SK-N-MC (cell line): ENCODE measurements at regions not wholly inside any gene's neighbourhood (a gene's known extent, or its start where the extent isn't known, plus 50 kb on each side); places are given as distances from the start of the nearest gene placed in this dataset.

Experiments used
- DNase-seq: peaks from one replicate; pipeline ENCODE4 v3.0.0-alpha.2; 2011; ENCODE audit warnings: low read depth, low spot score
- H3K27ac ChIP-seq: fragments of 200-600 bp; sonication (generic); 2 replicates; pipeline ENCODE4 v1.5.1; 2016; ENCODE audit warnings: mixed run types
- H3K36me3 ChIP-seq: fragments of 200-600 bp; sonication (generic); 2 replicates; pipeline ENCODE4 v1.6.1; 2017; ENCODE audit warnings: antibody characterized with exemption, low read length, mixed read lengths; ENCODE audit not compliant: insufficient read depth
- H3K4me3 ChIP-seq: fragments of 200-600 bp; sonication (generic); 2 replicates; pipeline ENCODE4 v1.5.1; 2016
- H3K9ac ChIP-seq: fragments of 200-600 bp; sonication (generic); 2 replicates; pipeline ENCODE4 v1.8.0; 2017; ENCODE audit warnings: mixed run types, mixed read lengths; ENCODE audit not compliant: insufficient read length
- H3K9me3 ChIP-seq: fragments of 200-600 bp; sonication (generic); 2 replicates; pipeline ENCODE4 v1.6.1; 2017; ENCODE audit warnings: low read depth, mild to moderate bottlenecking, antibody characterized with exemption, low read length, moderate library complexity, mixed read lengths
- EZH2 ChIP-seq: fragments of 200-600 bp; sonication (generic); IDR thresholded peaks from one replicate; pipeline ENCODE4 v1.6.1; 2017; ENCODE audit warnings: antibody characterized with exemption
- FOXP2 ChIP-seq: optimal IDR thresholded peaks from 2 replicates; pipeline ENCODE3; 2011; ENCODE audit warnings: mild to moderate bottlenecking, moderate library complexity; ENCODE audit not compliant: insufficient read depth; ENCODE audit errors: extremely low read length, control extremely low read depth
- POLR2AphosphoS5 ChIP-seq: IDR thresholded peaks from 2 replicates; pipeline ENCODE4 v1.6.1; 2012; ENCODE audit warnings: mild to moderate bottlenecking, low read depth, low read length, borderline replicate concordance

DNA sequence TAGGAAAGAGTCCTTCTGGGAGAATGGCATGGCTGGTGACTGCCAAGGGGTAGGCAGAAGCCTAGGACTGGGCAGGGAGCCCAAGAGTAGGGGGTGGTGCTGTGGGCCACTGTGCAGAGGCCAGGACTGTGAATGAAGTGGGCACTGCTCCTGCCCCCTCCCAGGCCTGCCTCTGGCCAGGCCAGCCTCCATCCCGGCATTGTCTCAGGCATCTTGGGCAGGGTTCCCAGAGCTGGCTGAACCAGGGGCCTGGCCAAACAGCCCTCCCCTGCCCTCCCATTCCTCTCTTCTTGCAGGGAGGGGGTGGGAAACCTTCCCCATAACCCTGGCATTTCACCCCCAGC, 81.6 kb downstream of the MRPL14 start:
- no peak overlapping the region for H3K4me3 ChIP-seq
- DNase-seq, result no peak
- no peak for TF ChIP-seq FOXP2
- no peak for TF ChIP-seq EZH2
- no peak for TF ChIP-seq POLR2AphosphoS5
- no peak overlapping the region for H3K9ac ChIP-seq
- no peak overlapping the region for H3K27ac ChIP-seq
- H3K36me3 ChIP-seq, result no peaks in the 10 kb centered on the region
- H3K9me3 ChIP-seq, result no peaks in the 10 kb centered on the region

DNA sequence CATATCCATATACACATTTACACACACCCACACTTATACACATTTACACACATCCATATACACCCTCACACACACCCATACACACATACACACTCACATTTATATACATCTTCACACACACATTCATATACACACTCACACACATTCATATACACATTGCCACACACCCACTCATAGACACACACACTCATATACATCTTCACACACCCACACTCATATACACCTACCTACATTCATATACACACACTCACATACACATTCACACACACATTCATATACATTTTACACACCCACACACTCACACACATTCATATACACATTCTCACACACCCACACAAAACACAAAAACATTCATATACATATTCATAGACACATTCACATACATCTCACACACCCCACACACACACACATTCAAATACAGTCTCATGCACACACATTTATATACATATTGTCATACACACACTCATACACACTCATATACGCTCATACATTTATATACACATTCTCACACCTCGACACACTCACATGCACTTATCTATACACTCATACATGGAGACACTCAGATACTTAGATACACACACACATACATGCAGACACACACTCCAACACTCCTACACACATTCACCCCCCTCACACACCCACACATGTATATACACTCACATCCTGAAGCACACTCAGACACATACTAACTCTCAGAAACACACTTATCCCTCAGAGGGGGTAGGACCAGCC, 82.1 kb downstream of the MRPL14 start:
- H3K36me3 ChIP-seq, result no peaks in the 10 kb centered on the region
- no peak for DNase-seq
- H3K27ac ChIP-seq, result no peak overlapping the region
- H3K9ac ChIP-seq, result no peak overlapping the region
- no peak overlapping the region for H3K4me3 ChIP-seq
- TF ChIP-seq EZH2 (no peak), FOXP2 (no peak), POLR2AphosphoS5 (no peak)
- H3K9me3 ChIP-seq, result no peaks in the 10 kb centered on the region

DNA sequence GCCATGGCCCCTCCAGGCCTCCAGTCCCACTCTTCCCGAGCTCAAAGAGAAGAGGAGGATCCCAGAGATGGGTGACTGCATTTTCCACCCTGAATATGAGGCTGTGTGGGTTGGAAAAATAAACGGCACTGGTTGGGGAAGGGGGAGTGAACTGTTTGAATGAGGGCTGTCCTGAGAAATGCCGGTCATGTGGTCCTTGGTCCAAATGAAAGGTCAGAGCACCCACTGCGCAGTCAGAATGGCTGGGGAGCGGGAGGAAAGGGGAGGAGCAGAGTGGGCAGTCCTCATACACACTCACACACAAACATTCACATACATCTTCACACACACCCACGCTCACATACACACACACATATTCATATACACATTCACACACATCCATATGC, 83.1 kb downstream of the MRPL14 start:
- Histone ChIP-seq H3K9ac (peak overlapping the region; percentile 14), H3K9me3 (no peaks in the 10 kb centered on the region), H3K27ac (peak overlapping the region; percentile 91), H3K4me3 (no peak overlapping the region), H3K36me3 (no peaks in the 10 kb centered on the region)
- TF ChIP-seq FOXP2 (no peak), POLR2AphosphoS5 (no peak), EZH2 (no peak)
- no peak for DNase-seq

DNA sequence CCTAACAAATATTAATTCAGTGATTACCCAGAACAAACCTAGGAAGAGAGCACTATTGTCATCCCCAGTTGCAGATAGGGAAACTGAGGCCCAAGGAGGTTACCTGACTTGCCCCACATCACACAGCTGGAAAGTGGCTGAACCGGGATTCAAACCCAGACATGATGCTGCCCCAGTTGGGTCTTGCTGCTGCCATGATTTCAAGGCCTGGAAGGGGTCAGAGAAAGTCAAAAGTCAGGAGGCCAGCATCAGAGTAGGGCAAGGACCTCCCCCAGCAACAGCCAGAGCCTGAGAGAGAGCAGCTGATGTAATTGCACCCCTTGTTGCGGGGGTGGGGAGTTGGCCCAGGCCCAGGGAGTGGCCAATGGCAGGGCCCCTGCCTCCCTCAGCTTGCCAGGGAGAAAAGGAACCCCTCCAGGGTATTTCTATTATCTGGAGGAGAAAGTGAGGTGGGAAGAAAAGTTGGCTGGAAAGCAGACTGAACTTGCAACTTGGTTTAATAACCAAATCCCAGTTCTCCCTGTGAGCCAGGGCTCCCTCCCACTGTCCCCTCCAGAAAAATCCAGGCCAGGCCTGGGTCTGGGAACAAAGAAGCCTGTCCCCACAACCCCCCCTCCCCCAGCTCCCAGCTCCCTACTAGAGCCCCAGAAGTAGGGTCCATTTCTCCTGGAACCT, 83.6 kb downstream of the MRPL14 start:
- Histone ChIP-seq H3K9me3 (no peaks in the 10 kb centered on the region), H3K9ac (peak overlapping the region; percentile 14), H3K36me3 (no peaks in the 10 kb centered on the region), H3K4me3 (no peak overlapping the region), H3K27ac (peak overlapping the region; percentile 91)
- DNase-seq, result no peak
- TF ChIP-seq EZH2 (no peak), POLR2AphosphoS5 (0 out of 2 replicates have a peak, but pooled peaks have one; percentile 30), FOXP2 (no peak)

DNA sequence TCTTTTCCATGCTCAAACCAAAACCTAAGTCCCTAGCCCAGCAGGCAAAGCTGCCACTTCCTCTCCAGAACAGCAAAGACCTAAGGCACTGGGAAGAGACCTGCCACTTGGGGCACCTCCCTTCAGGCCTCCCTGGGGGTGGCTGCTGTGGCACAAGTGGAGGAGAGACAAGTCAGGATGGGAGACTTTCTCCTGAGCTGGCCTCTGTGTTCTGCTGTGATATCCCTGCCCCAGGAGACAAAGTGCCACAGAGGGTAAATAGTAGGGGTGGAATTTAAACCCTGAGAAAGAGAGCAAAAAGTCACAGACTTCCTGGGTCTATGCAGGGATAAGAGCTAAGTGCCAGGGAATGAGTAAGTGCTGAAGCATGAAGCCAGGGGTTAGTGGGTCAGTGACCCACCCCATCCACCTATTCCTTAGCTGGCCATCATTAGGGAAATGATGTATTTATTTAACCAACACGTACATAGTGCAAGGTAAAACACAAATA, 84.2 kb downstream of the MRPL14 start:
- H3K9ac ChIP-seq, result peak overlapping the region; percentile 34
- DNase-seq, result no peak

DNA sequence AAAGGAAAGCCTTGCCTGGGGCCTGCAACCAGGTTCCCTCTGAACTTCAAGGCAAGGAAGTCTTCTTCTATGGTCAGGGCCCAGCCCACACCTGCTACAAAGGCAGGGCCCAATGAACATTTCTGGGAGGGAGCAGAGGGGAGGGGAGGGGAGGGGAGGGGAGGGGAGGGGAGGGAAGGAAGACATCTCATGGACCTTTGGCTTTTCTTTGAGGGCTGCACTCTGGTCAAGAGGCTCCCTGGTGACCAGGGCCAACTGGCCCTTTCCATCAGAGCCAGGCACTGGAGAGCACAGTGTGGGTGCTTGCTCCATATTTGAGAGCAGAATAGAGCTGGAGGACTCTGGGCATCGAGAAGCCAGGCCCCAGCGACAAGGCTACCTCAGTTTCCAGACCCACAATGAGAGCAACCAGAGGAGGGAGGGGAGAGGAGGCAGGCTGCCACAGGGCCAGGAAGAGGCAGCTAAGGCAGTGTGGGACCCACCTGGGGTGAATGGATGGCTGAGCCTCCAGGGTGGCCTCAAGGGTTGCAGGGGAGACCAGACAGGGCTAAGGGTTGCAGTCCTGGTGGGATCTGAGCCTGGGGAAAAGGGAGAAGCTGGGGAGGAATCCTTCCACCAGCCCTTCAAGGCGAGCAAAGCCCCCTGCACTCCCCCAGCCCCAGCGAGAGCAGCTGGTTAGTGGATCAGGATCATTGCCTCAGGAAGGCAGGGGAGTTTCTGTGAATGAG, 84.8 kb downstream of the MRPL14 start:
- H3K9ac ChIP-seq, result peak overlapping the region; percentile 39
- no peak for TF ChIP-seq EZH2
- TF ChIP-seq FOXP2, result no peak
- no peak for TF ChIP-seq POLR2AphosphoS5
- no peak for DNase-seq
- no peaks in the 10 kb centered on the region for H3K36me3 ChIP-seq
- no peaks in the 10 kb centered on the region for H3K9me3 ChIP-seq
- peak overlapping the region; percentile 94 for H3K27ac ChIP-seq
- no peak overlapping the region for H3K4me3 ChIP-seq

More for the DNA sequence above, 84.2 kb downstream of the MRPL14 start:
- no peak overlapping the region for H3K4me3 ChIP-seq
- H3K27ac ChIP-seq, result peak overlapping the region; percentile 91
- no peaks in the 10 kb centered on the region for H3K36me3 ChIP-seq
- H3K9me3 ChIP-seq, result no peaks in the 10 kb centered on the region
- TF ChIP-seq POLR2AphosphoS5 (no peak), FOXP2 (no peak), EZH2 (no peak)

DNA sequence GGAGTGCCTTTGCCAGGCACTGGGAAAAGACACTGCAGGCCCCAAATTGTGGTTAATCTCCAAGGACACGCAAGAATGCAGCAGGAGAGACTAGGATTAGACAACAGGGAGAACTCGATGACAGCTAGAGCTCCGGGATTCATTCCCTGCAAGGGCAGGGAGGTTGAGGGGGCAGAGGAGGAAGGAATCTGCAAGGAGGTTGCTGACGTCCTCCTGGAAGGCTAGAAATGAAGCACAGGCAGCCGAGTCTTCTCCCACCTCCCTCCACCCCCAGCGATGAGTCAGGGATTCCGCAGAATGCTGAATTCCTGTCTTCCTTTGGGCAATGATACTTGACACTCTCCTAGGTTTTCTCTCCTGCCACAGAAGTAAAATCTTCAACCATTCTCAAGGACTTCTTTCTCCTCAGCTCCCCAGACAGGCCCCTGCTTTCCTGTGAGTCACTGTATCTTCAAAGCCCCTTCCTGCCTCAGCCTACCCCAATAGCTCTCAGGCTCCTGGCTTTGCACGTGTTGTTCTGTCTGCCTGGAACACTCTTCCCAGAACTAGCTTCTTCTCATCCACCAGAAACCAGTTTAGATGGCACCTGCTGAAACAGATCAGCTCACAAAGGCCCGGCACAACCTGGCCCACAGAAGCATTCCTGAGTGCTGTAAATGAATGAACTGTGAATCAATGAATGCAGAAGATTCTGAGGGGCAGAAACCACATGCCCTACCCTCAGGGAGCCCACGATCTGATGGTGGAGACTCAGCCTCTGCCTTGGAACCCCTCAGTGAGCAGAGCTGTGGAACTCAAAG, 85.6 kb downstream of the MRPL14 start:
- peak overlapping the region; percentile 39 for H3K9ac ChIP-seq
- no peaks in the 10 kb centered on the region for H3K36me3 ChIP-seq
- TF ChIP-seq FOXP2 (no peak), POLR2AphosphoS5 (peak; percentile 44; the same call in 1 of the 2 replicates)
- no peaks in the 10 kb centered on the region for H3K9me3 ChIP-seq
- H3K27ac ChIP-seq, result peak overlapping the region; percentile 94
- DNase-seq, result peak; percentile 73
- no peak overlapping the region; the same call in 1 of the 2 replicates for H3K4me3 ChIP-seq

DNA sequence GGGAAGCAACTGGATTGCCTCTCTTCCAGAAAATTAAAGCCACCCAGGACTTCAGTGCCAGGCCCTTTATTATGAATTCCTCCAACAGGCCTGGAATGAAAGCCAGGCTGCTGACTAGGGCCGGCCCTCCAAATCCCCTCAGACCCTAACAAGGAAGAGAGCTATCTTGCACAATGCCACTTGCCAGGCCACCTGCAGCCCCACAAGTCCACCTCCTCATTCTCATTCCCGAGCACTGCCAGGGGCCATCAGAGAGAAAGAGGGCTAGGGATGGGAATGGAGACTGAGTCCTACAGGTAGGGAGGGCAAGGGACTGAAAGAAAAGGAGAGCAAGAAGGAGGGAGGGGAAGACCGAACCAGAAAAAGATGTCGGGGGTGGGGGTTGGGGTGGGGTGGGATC, 86.5 kb downstream of the MRPL14 start:
- H3K27ac ChIP-seq, result peak overlapping the region; percentile 94
- no peaks in the 10 kb centered on the region for H3K36me3 ChIP-seq
- no peaks in the 10 kb centered on the region for H3K9me3 ChIP-seq
- DNase-seq, result no peak
- TF ChIP-seq POLR2AphosphoS5 (no peak), EZH2 (no peak), FOXP2 (no peak)
- H3K4me3 ChIP-seq, result no peak overlapping the region
- no peak overlapping the region for H3K9ac ChIP-seq
